Neural progenitor cell (in vitro differentiated cells): ENCODE measurements at regions not wholly inside any gene's neighbourhood (a gene's known extent, or its start where the extent isn't known, plus 50 kb on each side); places are given as distances from the start of the nearest gene placed in this dataset.

ENCODE experiments used
- DNase-seq: peaks from one replicate; pipeline ENCODE4 v3.0.0-alpha.2; 2016; ENCODE audit warnings: low spot score
- H2AFZ ChIP-seq: fragments of 200-600 bp; sonication (generic); replicated peaks from 2 replicates; pipeline ENCODE4 v1.6.1; 2016; ENCODE audit warnings: antibody characterized with exemption
- H3F3A ChIP-seq: fragments of 200-600 bp; sonication (generic); 2 replicates; pipeline ENCODE4 v1.6.1; 2016; ENCODE audit warnings: antibody characterized with exemption, low read depth
- H3K27ac ChIP-seq: fragments of 200-600 bp; sonication (generic); 2 replicates; pipeline ENCODE4 v1.5.1; 2016; ENCODE audit warnings: mild to moderate bottlenecking
- H3K27me3 ChIP-seq: fragments of 200-600 bp; sonication (generic); 2 replicates; pipeline ENCODE4 v1.6.1; 2016; ENCODE audit warnings: mild to moderate bottlenecking, moderate library complexity
- H3K36me3 ChIP-seq: fragments of 200-600 bp; sonication (generic); 2 replicates; pipeline ENCODE4 v1.5.1; 2016
- H3K4me1 ChIP-seq: fragments of 200-600 bp; sonication (generic); 2 replicates; pipeline ENCODE4 v1.6.1; 2016; ENCODE audit warnings: mixed run types
- H3K4me2 ChIP-seq: fragments of 200-600 bp; sonication (generic); 2 replicates; pipeline ENCODE4 v1.6.1; 2016
- H3K4me3 ChIP-seq: fragments of 200-600 bp; sonication (generic); 2 replicates; pipeline ENCODE4 v1.5.1; 2016
- H3K79me2 ChIP-seq: fragments of 200-600 bp; sonication (generic); 2 replicates; pipeline ENCODE4 v1.6.1; 2016; ENCODE audit warnings: low read depth
- H3K9ac ChIP-seq: fragments of 200-600 bp; sonication (generic); 2 replicates; pipeline ENCODE4 v1.6.1; 2016
- H3K9me3 ChIP-seq: fragments of 200-600 bp; sonication (generic); 2 replicates; pipeline ENCODE4 v1.5.1; 2016; ENCODE audit warnings: low read depth
- H4K20me1 ChIP-seq: fragments of 200-600 bp; sonication (generic); 2 replicates; pipeline ENCODE4 v1.6.1; 2016; ENCODE audit warnings: low read depth
- H3K27ac Mint-ChIP-seq: 3 replicates; pipeline ENCODE4 v1.8.0; 2021; ENCODE audit warnings: mixed read lengths
- H3K27me3 Mint-ChIP-seq: 2 replicates; pipeline ENCODE4 v1.8.0; 2022; ENCODE audit warnings: low read depth, mild to moderate bottlenecking, inconsistent platforms, moderate library complexity, mixed read lengths; ENCODE audit not compliant: insufficient read depth
- H3K36me3 Mint-ChIP-seq: 3 replicates; pipeline ENCODE4 v1.8.0; 2021; ENCODE audit warnings: mixed read lengths
- H3K4me1 Mint-ChIP-seq: 3 replicates; pipeline ENCODE4 v1.8.0; 2021; ENCODE audit warnings: mixed read lengths
- H3K4me3 Mint-ChIP-seq: 3 replicates; pipeline ENCODE4 v1.8.0; 2021; ENCODE audit warnings: mild to moderate bottlenecking, moderate library complexity, mixed read lengths
- H3K9me3 Mint-ChIP-seq: 3 replicates; pipeline ENCODE4 v1.8.0; 2020; ENCODE audit warnings: mixed read lengths
- EZH2 ChIP-seq: fragments of 200-600 bp; sonication (generic); IDR thresholded peaks from 2 replicates; pipeline ENCODE4 v1.6.1; 2017; ENCODE audit warnings: antibody characterized with exemption, mild to moderate bottlenecking, moderate library complexity
- EZH2phosphoT487 ChIP-seq: fragments of 200-600 bp; sonication (generic); IDR thresholded peaks from 2 replicates; pipeline ENCODE4 v1.6.1; 2017; ENCODE audit warnings: antibody characterized with exemption
- TF ChIP-seq, protein P1 (sequence below): fragments of 200-600 bp; sonication (generic); IDR thresholded peaks from 2 replicates; pipeline ENCODE4 v1.5.1; 2017; ENCODE audit warnings: antibody characterized with exemption, mild to moderate bottlenecking

GRCh38 chr22:48156603-48157355, 1394.3 kb downstream of the TBC1D22A start:
- Mint-ChIP-seq H3K4me3 (peak overlapping the region; percentile 48), H3K27me3 (peaks cover 4% of the 10 kb centered on the region), H3K9me3 (peaks cover 2% of the 10 kb centered on the region), H3K36me3 (no peaks in the 10 kb centered on the region), H3K4me1 (no peaks in the 10 kb centered on the region), H3K27ac (peak overlapping the region; percentile 37)
- Histone ChIP-seq H3K27ac (no peak overlapping the region), H3K36me3 (no peaks in the 10 kb centered on the region), H3K4me3 (no peak overlapping the region), H3K9me3 (no peaks in the 10 kb centered on the region), H2AFZ (no peak overlapping the region), H3K9ac (no peak overlapping the region), H3K27me3 (no peaks in the 10 kb centered on the region), H3F3A (no peaks in the 10 kb centered on the region), H3K79me2 (no peaks in the 10 kb centered on the region), H4K20me1 (no peaks in the 10 kb centered on the region), H3K4me2 (no peak overlapping the region), H3K4me1 (no peaks in the 10 kb centered on the region)
- DNase-seq = no peak
- TF ChIP-seq EZH2 (no peak), EZH2phosphoT487 (no peak)
- TF ChIP-seq, protein P1, sequence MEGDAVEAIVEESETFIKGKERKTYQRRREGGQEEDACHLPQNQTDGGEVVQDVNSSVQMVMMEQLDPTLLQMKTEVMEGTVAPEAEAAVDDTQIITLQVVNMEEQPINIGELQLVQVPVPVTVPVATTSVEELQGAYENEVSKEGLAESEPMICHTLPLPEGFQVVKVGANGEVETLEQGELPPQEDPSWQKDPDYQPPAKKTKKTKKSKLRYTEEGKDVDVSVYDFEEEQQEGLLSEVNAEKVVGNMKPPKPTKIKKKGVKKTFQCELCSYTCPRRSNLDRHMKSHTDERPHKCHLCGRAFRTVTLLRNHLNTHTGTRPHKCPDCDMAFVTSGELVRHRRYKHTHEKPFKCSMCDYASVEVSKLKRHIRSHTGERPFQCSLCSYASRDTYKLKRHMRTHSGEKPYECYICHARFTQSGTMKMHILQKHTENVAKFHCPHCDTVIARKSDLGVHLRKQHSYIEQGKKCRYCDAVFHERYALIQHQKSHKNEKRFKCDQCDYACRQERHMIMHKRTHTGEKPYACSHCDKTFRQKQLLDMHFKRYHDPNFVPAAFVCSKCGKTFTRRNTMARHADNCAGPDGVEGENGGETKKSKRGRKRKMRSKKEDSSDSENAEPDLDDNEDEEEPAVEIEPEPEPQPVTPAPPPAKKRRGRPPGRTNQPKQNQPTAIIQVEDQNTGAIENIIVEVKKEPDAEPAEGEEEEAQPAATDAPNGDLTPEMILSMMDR = no peak

DNA sequence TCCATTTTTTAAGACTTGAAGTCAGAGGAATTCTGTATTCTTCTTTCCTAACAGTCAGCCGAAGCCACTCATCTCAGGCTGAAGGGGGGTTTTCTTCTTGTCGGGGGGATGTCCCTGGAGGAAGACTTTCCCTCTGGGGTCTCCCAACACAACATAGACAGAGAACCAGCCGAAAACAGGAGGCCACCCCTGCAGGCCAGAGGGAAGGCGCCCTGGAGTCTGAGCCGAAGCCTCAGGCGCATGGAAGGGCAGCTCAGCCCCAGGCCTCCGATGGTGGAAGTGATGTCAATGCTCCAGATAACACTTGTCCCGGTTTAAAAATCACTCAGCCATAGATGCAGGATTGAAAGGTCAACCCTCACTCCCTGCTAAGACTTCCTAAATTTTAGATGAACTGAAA, 1393.0 kb downstream of the TBC1D22A start:
- Histone ChIP-seq H3K4me1 (no peaks in the 10 kb centered on the region), H3K9me3 (no peaks in the 10 kb centered on the region), H3K4me3 (no peak overlapping the region), H3F3A (no peaks in the 10 kb centered on the region), H3K27ac (no peak overlapping the region), H3K27me3 (no peaks in the 10 kb centered on the region), H3K9ac (no peak overlapping the region), H3K79me2 (no peaks in the 10 kb centered on the region), H4K20me1 (no peaks in the 10 kb centered on the region), H2AFZ (no peak overlapping the region), H3K4me2 (no peak overlapping the region), H3K36me3 (no peaks in the 10 kb centered on the region)
- H3K27me3 Mint-ChIP-seq = peaks cover 4% of the 10 kb centered on the region
- H3K4me1 Mint-ChIP-seq = no peaks in the 10 kb centered on the region
- no peak overlapping the region for H3K4me3 Mint-ChIP-seq
- no peaks in the 10 kb centered on the region for H3K36me3 Mint-ChIP-seq
- TF ChIP-seq, protein P1 = no peak
- TF ChIP-seq EZH2 = no peak
- no peak for TF ChIP-seq EZH2phosphoT487
- H3K27ac Mint-ChIP-seq = peak overlapping the region; percentile 72
- peaks cover 2% of the 10 kb centered on the region for H3K9me3 Mint-ChIP-seq
- no peak for DNase-seq

- Histone ChIP-seq H3F3A (no peaks in the 10 kb centered on the region), H4K20me1 (no peaks in the 10 kb centered on the region), H3K9me3 (no peaks in the 10 kb centered on the region), H3K27ac (no peak overlapping the region), H3K36me3 (no peaks in the 10 kb centered on the region), H3K27me3 (no peaks in the 10 kb centered on the region), H2AFZ (no peak overlapping the region), H3K4me3 (no peak overlapping the region), H3K4me2 (no peak overlapping the region), H3K4me1 (no peaks in the 10 kb centered on the region), H3K9ac (no peak overlapping the region), H3K79me2 (no peaks in the 10 kb centered on the region)
- H3K4me1 Mint-ChIP-seq = no peaks in the 10 kb centered on the region
- no peak overlapping the region for H3K27ac Mint-ChIP-seq
- H3K27me3 Mint-ChIP-seq = peaks cover 4% of the 10 kb centered on the region
- DNase-seq = no peak
- no peak overlapping the region for H3K4me3 Mint-ChIP-seq
- no peak for TF ChIP-seq EZH2phosphoT487
- no peak for TF ChIP-seq EZH2
- TF ChIP-seq, protein P1 = no peak
- no peaks in the 10 kb centered on the region for H3K36me3 Mint-ChIP-seq
- H3K9me3 Mint-ChIP-seq = peaks cover 2% of the 10 kb centered on the region
These were observed 1392.4 kb downstream of the TBC1D22A start for GRCh38 chr22:48154943-48155240.
